Stimulated activated CD4-positive, alpha-beta T cell treated with anti-CD3 and anti-CD28 coated beads, Interleukin-4, amount 100 ng/mL, for 48 hours (primary cell): ENCODE measurements at regions not wholly inside any gene's neighbourhood (a gene's known extent, or its start where the extent isn't known, plus 50 kb on each side); places are given as distances from the start of the nearest gene placed in this dataset.
"Not testable (repeated sequence)": the region's sequence is repeated elsewhere in the genome, so short reads cannot be mapped to it uniquely, and the experiment has no call there.

Experiments used
- DNase-seq, 2 donors: peaks; one replicate each; pipeline ENCODE4 v3.0.0-alpha.2; 2020; ENCODE audit warnings: low read depth in 2 of 2

DNA sequence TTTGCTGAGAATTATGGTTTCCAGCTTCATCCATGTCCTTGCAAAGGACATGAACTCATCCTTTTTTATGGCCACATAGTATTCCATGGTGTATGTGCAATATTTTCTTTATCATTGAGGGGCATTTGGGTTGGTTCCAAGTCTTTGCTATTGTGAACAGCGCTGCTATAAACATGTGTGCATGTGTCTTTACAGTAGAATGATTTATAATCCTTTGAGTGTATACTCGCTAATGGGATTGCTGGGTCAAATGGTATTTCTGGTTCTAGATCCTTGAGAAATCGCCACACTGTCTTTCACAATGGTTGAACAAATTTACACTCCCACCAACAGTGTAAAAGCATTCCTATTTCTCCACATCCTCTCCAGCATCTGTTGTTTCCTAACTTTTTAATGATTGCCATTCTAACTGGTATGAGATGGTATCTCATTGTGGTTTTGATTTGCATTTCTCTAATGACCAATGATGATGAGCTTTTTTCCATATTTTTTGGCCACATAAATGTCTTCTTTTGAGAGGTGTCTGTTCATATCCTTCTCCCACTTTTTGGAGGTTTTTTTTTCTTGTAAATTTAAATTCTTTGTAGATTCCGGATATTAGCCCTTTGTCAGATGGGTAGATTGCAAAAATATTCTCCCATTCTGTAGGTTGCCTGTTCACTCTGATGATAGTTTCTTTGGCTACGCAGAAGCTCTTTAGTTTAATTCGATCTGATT lies 180.1 kb downstream of the PLPPR4 start:
- DNase-seq, result not testable (repeated sequence)

DNA sequence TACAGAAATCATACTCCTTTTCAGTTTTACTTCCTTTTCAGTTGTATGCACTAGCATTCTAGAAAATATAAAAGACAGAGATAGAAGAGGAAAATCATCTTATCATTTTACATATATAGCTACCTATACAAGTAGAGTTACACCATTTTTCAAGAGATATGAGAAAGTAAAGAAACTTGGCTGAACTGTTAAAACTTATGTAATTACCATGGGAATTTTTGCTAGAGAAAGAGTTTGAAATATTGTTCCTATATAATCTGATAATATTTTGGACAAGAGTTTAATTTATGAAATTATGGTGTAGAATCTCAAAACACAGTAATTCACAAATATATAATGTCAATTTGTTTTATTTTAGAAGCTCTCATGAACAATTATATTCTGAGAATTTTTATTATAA lies 180.8 kb downstream of the PLPPR4 start:
- no peak for DNase-seq

DNA sequence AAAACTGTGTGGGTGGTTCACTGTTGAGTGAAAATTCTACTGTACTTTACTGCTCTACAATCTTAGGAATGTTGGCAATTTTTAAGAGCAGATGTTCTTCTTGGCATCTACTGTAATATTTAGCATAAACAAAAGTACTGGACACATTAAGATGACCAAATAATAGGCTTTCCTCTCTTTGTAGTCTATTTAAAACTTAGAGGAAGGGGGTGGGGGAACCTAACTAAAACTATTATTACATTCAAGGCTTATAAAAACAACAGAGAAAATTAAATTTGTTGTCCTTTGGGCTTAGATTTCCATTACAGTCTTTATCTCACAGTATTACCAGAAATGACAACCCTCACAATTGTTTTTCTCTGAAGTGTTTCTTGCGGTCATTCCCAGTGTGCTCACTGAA lies 181.2 kb downstream of the PLPPR4 start:
- no peak for DNase-seq

GRCh38 chr1:99447721-99448120 lies 183.4 kb downstream of the PLPPR4 start:
- DNase-seq, result no peak

GRCh38 chr1:99455760-99456159 lies 190.2 kb upstream of the PALMD start:
- no peak for DNase-seq

DNA sequence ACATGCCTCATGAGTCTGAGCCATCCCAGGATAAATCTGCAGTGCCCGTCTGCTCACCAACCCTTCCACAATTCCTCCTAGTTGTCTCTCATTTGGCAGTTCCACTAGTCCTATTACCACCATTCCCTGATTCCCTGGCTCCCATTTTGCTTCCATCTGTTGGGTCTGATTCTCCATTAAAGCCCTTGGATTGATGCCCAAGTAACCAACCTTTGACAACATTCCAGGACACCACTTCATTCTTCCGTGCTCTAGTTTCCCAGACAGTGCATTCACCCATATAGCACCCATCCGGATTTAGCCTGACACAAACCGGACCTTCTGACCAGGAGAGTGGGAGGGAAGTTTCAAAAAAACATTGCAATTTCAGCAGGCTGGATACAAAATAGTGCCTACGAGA lies 189.4 kb upstream of the PALMD start:
- DNase-seq, result no peak

- no peak for DNase-seq
Observed at GRCh38 chr1:99457381-99458165, 188.3 kb upstream of the PALMD start.

DNA sequence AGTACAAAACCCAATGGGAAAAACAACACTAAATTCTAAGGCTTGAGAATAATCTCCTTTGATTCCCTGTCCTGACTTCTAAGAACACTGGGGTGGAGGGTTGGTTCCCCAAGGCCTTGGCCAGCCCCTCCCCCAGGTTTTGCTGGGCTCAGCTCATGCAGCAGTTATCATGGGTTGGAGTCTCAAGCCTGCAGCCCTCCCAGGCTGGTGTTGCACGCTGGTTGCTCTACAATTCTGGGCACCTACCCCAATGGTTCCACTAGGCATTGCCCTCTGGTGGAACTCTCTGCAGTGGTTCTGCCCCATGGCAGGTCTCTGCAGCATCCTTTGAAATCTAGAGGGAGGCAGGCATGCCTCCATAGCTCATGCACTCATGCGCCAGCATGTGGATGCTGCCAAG lies 184.4 kb upstream of the PALMD start:
- DNase-seq, result no peak

- DNase-seq, result no peak
Observed at GRCh38 chr1:99464738-99465137, 181.2 kb upstream of the PALMD start.

DNA sequence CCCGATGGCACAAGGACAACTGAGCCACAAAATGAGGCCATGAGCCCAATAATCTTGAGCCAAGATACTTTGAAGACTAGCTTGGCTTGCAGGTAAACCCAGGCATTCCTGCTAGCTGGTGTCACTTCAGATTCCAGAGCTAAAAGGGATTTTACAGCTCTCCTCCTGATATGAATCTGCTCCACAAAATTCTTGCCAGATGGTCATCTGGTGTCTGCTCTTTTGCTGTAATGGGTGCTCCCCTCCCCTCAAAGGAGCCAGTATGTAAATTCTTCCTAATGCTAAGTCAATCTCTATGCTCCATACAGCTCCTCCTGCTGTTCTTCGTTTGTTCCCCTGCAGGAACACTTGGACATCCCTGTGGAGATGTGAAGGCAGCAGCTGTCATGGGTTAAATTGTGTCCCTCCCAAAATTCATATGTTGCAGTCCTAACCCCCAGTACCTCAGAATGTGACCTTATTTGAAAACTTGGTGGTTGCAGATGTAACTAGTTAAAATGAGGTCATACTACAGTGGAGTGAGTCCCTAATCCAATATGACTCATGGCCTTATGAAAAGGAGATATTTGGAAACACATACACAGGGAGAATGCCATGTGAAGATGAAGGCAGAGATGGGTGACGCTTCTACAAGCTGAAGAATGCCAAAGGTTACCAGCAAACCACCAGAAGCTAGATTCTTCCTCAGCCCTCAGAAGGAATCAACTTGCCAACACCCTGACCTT lies 180.6 kb upstream of the PALMD start:
- DNase-seq, result no peak

DNA sequence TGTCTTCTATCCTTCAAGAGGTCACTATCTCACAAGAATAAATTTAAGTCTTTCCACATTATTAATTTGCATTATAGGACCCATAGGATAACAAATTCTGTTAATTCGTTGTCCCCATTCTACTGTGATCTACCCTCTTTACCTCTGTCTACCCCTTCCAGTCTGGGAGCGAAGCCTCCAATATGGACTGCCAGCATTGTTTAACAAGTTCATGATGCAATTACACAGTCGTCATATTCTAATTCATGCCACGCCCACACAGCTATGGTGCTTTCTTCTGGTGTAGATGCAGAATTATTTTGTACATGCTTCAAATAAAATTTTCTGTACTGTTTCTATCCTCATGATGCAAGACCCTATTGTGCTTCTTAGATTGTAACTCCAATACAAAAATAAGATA lies 178.3 kb upstream of the PALMD start:
- DNase-seq, result no peak

DNA sequence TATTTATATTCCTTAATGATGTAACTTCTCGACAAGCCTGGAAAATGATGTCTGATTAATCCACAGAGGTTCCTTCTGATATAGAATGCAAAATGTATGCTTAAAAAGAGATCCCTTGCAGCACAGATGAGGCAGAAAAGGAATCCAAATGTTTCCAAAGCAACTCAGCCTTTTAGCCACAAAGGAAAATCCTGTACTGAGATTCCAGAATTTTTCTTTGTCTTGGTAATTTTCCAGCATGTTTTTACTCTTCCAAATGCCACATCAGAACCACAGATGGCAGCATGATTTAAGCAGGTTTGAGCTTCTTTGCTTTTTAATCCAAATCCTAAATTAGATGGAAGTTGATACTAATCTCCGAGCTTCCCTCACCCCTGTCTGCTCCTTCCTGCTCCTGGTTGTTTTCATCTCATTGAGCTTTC lies 176.4 kb upstream of the PALMD start:
- no peak for DNase-seq

DNA sequence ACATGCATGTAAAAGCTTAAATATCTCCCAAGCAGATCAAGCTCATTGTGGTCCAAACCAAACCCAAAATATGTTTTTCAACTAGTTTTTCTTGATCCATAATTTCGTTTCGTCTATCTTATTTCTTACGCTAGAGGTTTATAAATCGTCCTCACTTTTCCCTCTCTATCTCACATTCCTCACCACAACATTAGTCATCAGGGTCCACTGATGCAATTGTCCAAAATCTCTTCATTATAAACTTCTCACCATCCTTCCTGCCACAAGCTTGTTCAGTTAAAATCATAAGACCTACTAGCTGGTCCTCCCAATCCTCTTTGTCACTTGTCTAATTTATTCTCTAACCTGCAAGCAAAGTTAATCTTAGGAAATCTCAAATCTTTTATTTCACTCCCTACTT lies 173.0 kb upstream of the PALMD start:
- DNase-seq, result no peak

- DNase-seq, result no peak
Observed at GRCh38 chr1:99474350-99474893, 171.5 kb upstream of the PALMD start.

DNA sequence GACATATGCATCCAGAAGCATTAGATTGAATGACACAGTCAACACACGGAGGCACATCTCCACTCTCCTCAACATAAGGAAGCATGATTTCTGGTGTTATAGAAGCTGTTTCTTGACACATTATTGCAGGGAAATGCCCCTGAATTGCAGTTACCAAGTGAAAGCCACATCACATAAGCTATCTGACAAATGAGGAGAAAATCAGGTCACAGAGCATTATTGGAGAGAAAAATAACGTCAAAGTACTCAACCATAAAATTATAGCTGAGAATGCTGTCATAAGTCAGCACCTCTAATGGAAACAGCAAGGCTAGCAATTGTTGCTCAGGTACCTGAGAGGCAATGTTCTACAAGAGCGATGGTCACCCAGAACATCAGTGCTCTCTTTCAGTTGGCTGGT lies 169.9 kb upstream of the PALMD start:
- DNase-seq, result no peak

GRCh38 chr1:99481391-99481996 lies 164.4 kb upstream of the PALMD start:
- DNase-seq, result peak in 1 of 2 donors; percentile 3

- DNase-seq, result no peak
Observed at GRCh38 chr1:99482286-99482685, 163.6 kb upstream of the PALMD start.

GRCh38 chr1:99482750-99483149 lies 163.2 kb upstream of the PALMD start:
- DNase-seq, result no peak

DNA sequence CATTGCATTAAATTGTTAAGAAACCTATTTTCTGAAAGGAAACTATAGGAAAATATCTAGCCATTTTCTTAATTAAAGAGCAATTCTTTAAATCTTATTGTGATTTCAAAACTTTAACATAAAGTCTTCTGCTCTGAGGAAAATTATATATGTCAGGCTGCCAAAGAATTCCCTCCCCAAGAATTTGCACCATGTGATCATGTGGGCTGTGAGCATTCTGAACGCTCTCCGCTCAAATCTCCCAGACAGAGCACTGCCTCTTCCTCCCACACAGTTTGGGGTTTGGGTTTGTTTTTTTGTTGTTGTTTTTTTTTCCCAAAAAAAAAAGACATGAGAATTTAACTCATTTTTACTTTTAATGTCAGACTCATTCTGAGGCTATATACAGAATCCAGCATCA lies 155.9 kb upstream of the PALMD start:
- no peak for DNase-seq

DNA sequence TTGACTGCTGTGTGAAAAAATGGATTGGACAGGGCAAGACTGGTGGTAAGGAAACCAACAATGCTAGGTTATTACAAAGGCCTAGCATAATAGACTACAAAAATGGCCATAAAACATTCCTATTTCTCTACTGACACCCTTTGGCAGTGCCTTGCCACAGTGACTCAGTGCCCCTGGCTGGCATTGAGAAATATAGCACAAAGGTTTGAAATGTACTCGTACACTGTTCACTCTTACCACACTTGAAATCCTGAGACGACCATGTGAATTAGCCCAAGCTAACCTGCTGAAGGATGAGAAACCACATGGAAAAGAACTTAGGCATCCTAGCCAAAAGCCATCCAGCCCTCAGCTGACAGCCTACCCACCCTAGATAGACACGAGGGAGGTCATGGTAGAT lies 149.8 kb upstream of the PALMD start:
- DNase-seq, result no peak

DNA sequence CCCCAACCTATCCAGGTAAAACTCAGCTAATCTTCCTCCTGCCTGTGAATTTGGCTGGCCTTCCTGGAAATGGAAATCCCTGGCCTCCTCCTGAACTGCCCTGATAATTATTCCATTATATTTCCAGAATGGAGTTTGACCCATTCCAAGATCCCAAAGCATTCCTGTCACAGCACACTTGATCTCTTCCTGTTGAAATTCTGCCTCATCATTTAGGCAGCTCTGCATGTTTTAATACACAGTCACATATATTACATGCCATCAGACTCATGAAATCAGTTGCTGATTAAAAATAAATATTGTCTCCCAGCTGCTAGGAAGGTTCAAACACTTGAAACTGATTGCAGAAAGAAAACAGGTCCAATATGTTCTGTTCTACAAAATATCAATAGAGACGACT lies 148.2 kb upstream of the PALMD start:
- DNase-seq, result no peak

GRCh38 chr1:99500541-99500940 lies 145.4 kb upstream of the PALMD start:
- DNase-seq, result no peak
